Glomerular endothelial cell (primary cell): ENCODE measurements at regions not wholly inside any gene's neighbourhood (a gene's known extent, or its start where the extent isn't known, plus 50 kb on each side); places are given as distances from the start of the nearest gene placed in this dataset.

Experiments
- DNase-seq: peaks from one replicate; pipeline ENCODE4 v3.0.0-alpha.2; 2011; ENCODE audit warnings: low read depth, low spot score; ENCODE audit errors: extremely low read depth

GRCh38 chr12:3999904-4000303, 126.7 kb upstream of the PARP11 start:
- DNase-seq: no peak

- no peak for DNase-seq
Observed at GRCh38 chr12:3998968-3999792, 126.0 kb upstream of the PARP11 start.

- DNase-seq: no peak
Observed at GRCh38 chr12:3998397-3998796, 125.2 kb upstream of the PARP11 start.

GRCh38 chr12:3996322-3996721, 123.1 kb upstream of the PARP11 start:
- DNase-seq: no peak

GRCh38 chr12:3995306-3995705, 122.1 kb upstream of the PARP11 start:
- no peak for DNase-seq

- no peak for DNase-seq
Observed at GRCh38 chr12:3994500-3994899, 121.3 kb upstream of the PARP11 start.

GRCh38 chr12:3992945-3993344, 119.7 kb upstream of the PARP11 start:
- DNase-seq: no peak

GRCh38 chr12:3991798-3992580, 118.8 kb upstream of the PARP11 start:
- no peak for DNase-seq

GRCh38 chr12:3990501-3991280, 117.5 kb upstream of the PARP11 start:
- DNase-seq: no peak

GRCh38 chr12:3989218-3989550, 116.0 kb upstream of the PARP11 start:
- DNase-seq: no peak

GRCh38 chr12:3988519-3989217, 115.5 kb upstream of the PARP11 start:
- DNase-seq: no peak

GRCh38 chr12:3987571-3987970, 114.4 kb upstream of the PARP11 start:
- DNase-seq: no peak

- no peak for DNase-seq
Observed at GRCh38 chr12:3980504-3981272, 107.5 kb upstream of the PARP11 start.

GRCh38 chr12:3977621-3978020, 104.4 kb upstream of the PARP11 start:
- DNase-seq: no peak

GRCh38 chr12:3976351-3976938, 103.2 kb upstream of the PARP11 start:
- DNase-seq: no peak

- DNase-seq: no peak
Observed at GRCh38 chr12:3975652-3976051, 102.5 kb upstream of the PARP11 start.

- no peak for DNase-seq
Observed at GRCh38 chr12:3974883-3975282, 101.7 kb upstream of the PARP11 start.

GRCh38 chr12:3973973-3974644, 100.9 kb upstream of the PARP11 start:
- no peak for DNase-seq

GRCh38 chr12:3973269-3973884, 100.2 kb upstream of the PARP11 start:
- DNase-seq: no peak
